ENCODE measurements at regions not wholly inside any gene's neighbourhood (a gene's known extent, or its start where the extent isn't known, plus 50 kb on each side); places are given as distances from the start of the nearest gene placed in this dataset.

- TF ChIP-seq GATA2 (IDR thresholded peaks at IDR 0.05; ENCODE audit: low read depth, low read length), result no peak
- TF ChIP-seq GATA3 (IDR thresholded peaks at IDR 0.05; ENCODE audit: low read depth, low read length), result no peak
Measured at GRCh38 chr1:11414926-11415538, 63.9 kb upstream of the DISP3 start.

Data from SH-SY5Y (cell line).